ENCODE measurements at regions not wholly inside any gene's neighbourhood (a gene's known extent, or its start where the extent isn't known, plus 50 kb on each side); places are given as distances from the start of the nearest gene placed in this dataset.
"Not testable (repeated sequence)": the region's sequence is repeated elsewhere in the genome, so short reads cannot be mapped to it uniquely, and the experiment has no call there.

DNA sequence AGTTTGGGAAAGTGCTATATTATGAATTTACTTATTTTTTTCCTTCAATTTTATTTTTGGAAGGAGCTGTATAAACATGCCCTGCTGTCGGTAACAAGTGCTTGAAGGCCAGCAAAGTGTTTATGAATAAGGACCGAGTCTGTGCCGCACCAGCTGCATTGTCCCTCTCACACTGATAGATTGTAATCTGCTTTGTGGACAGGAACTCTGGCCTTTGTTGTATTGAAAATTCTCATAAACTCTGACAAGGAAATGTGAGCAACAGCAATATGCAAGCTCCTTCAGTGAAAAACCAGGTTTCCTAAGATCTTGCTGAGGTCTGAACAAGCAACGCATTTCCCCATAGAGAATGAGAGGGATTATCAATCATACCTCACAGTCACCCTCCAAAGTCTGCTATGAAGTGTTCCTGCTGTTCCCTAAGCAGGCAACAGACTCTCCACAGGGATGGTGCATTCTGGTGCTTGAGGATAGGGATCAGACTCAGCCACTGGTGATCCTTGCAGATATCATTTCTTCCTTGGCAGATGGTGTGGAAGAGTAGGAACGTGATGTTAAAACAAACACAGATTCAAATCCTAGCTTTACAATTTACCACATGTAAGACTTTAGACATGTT lies 109.6 kb downstream of the KCNJ2 start:
- no peak for DNase-seq (ENCODE audit: low read depth)

GRCh38 chr17:70286391-70286790 lies 117.1 kb downstream of the KCNJ2 start:
- DNase-seq (ENCODE audit: low read depth): no peak

- no peak for DNase-seq (ENCODE audit: low read depth)
These were observed 119.4 kb downstream of the KCNJ2 start for GRCh38 chr17:70288540-70289290.

- no peak for DNase-seq (ENCODE audit: low read depth)
These were observed 121.4 kb downstream of the KCNJ2 start for GRCh38 chr17:70290770-70291169.

DNA sequence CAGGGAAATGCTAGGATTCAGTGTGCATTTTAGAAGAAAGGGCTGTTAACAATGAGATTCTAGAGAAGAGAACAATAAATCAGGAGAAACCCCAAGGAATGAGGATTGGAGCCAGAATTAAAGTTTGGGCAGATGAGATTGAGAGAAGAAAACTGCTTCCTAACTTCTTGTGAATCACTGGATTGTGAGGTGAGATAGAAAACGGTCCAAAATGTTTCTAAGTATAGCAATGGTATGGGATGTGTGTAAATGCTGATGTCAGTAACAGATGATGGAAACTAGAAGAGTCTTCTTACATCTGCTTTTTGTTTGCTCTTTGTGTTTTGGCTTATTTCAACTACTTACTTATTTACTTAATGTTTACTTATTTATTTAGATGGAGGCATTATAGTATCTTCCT lies 123.0 kb downstream of the KCNJ2 start:
- DNase-seq (ENCODE audit: low read depth): no peak

DNA sequence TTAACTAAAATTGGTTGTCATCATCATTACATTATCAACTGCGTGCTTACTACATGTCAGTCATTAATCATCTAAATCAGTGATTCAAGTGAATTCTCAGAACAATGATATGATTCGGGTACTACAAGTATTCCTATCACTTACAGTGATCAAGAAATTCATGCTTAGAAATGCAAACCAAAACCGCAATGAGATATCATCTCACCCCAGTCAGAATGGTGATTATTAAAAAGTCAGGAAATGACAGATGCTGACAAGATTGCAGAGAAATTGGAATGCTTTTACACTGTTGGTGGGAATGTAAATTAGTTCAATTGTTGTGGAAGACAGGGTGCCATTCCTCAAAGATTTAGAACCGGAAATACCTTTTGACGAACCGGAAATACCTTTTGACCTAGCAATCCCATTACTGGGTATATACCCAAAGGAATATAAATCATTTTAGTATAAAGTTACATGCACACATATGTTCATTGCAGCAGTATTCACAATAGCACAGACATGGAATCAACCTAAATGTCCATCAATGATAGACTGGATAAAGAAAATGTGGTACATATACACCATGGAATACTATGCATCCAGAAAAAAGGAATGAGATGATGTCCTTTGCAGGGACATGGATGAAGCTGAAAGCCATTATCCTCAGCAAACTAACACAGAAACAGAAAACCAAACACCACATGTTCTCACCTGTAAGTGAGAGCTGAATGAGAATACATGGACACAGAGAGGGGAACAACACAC lies 124.4 kb downstream of the KCNJ2 start:
- DNase-seq (ENCODE audit: low read depth): not testable (repeated sequence)

DNA sequence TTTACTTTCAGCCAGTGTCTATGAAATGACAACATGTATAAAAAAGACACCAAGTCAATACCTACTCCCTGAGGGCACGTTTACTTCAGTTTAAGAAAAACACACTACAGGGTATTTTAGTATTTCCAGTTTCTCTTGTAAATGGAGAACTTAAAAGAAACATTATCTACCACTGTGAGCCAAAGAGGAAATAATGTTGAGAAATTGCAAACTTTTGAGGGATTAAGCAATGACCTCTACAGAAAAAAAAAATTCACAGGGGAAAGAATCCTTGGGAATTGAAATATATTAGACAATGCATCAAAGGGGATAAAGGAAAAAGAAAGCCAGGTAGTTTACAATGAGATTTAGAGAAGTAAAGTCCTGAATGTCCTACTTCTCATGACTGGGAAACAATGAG lies 126.0 kb downstream of the KCNJ2 start:
- DNase-seq (ENCODE audit: low read depth): no peak

DNA sequence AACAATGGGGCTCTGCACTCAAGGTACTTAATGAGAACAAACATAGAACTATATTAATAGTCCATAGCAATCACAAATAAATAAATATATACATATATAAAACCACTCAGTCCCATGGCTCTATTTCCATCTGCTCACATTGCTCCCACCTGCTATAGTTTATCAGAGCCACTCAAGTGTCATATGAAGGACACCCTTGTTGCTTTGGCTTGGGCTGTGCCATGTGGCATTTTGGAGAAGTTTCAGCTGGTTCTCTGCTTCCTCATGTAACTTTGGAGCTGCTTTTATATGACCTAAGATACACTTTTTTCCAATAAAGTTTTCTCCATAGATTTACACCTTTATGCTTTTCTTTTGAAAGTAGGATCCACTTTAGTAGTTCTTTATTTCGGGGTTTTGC lies 126.4 kb downstream of the KCNJ2 start:
- no peak for DNase-seq (ENCODE audit: low read depth)

DNA sequence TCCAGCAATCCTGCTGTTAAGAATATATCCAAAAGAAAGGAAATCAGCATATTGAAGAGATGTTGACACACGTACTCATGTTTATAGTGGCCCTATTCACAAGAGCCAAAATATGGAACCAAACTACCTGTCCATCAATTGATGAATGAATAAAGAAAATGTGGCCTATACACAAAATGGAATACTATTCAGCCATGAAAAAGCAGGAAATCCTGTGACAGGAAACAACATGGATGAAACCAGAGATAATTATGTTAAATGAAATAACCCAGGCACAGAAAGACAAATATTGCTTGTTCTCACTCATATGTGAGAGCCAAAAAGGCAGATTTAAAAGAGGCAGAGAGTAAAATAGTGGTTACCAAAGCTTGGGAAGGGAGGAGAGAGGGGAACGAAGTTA lies 127.1 kb downstream of the KCNJ2 start:
- no peak for DNase-seq (ENCODE audit: low read depth)

GRCh38 chr17:70297397-70297796 lies 128.1 kb downstream of the KCNJ2 start:
- DNase-seq (ENCODE audit: low read depth): no peak

- DNase-seq (ENCODE audit: low read depth): no peak
These were observed 129.7 kb downstream of the KCNJ2 start for GRCh38 chr17:70298929-70299531.

DNA sequence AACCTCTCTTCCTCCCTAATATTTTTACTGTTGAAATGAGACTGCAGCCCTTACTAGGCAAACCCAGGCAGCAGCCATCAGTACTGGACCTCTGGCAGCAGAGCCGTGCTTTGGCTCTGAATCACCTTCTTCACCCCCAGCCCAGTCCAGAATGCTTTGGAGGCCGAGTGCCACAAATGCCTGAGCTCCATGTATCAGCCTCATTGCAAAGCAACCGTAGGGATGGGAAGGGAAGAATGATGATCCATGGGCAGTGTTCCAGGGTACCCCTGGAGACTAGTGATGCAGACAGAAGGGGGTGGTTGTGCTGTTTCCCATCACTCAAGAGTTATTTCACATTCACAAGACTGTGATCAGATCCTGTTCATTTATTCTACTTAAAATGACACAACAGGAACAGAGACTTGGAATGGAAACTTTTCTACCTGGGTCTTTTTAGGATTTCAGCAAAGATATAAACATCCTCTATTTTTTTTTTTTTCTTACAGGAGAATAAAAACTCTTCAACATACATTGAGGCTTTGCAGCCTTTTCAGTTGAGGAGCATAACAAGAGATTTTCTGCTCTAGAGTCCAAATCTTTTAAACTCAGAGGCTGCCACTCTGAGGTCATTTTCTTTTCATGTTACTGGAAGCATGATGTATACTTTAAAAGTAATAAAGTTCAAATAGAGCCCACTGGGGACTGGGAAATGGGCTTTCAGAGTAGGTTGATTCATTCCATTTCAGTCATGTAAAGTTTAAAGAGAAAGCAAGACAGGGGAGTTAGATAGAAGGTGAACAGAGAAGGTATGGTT lies 138.3 kb downstream of the KCNJ2 start:
- DNase-seq (ENCODE audit: low read depth): no peak

DNA sequence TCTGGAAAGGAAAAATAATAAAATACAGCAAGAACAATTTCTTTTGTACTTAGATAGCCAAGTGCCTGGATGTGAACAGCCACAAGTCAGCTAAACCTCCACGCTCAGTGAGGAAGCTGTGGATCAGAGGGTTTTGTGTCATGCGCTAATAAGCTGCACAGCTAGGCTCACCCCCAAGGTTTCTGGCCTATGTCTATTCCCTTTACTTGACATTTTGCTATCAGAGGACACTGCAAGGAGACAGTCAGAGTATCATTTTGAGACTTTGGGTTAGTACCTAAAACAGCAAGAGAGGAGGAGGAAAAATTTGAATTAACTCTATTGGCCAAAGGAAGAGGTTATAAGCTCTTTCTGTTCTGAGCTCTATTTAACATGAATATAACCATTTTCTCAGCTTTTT lies 139.3 kb downstream of the KCNJ2 start:
- no peak for DNase-seq (ENCODE audit: low read depth)

DNA sequence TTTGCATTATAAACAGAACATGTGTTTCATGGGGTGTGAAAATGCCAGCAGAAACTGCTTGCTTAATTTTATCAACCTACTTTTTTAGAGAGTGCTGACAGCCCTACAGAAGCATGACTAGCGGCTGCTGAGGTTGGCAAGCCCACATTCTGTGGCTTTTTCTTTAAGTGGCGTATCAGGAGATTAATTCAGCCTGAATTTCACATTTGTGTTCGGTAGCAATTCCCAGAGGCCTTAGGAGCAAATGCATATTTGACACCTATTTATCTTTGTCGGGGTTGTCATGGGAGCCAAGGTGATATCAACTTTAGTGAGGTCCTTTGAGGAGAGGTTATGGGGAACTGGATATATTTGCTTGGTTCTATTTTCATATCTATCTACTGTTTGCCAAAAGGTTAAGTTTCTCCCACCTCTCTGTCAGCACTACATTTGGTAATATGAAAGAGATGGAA lies 140.9 kb downstream of the KCNJ2 start:
- no peak for DNase-seq (ENCODE audit: low read depth)

- no peak for DNase-seq (ENCODE audit: low read depth)
These were observed 143.9 kb downstream of the KCNJ2 start for GRCh38 chr17:70313086-70313852.

DNA sequence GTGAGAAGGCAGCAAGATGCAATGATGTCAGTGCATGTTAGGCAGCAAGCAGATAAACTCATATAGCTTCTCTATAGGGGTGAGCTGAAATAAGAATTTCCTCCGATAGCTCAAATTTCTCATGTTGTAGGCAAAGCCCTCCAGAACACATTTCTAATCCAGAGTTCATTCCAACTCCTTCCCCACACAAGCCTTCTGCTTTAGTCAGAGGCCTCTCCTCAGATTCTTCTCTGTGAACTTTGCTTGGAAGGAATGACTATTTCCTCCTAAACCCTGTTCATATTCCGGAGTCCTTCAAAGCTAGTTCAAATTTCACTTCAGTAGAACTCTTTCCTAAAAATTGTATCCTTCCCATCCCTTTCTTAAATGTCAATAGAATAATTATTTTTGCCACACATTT lies 144.8 kb downstream of the KCNJ2 start:
- DNase-seq (ENCODE audit: low read depth): no peak

DNA sequence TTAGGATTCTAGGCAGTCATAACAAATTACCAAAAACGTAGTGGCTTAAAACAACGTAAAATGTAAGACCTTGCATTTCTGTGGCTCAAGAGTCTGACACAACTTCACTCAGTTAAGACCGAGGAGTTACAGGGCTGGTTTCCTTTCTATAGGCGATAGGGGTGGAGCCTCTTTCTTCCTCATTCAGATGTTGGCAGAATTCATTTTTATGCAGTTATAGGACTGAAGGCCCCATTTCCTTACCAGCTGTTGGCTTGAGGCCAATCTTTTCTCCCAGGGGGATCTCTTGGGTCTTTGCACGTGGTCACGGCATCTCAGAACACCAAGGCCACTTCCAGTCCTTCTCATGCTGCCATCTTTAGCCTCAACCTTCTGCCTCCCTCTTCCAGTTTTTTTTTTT lies 145.2 kb downstream of the KCNJ2 start:
- DNase-seq (ENCODE audit: low read depth): no peak

- no peak for DNase-seq (ENCODE audit: low read depth)
These were observed 148.1 kb downstream of the KCNJ2 start for GRCh38 chr17:70317421-70317820.

GRCh38 chr17:70318051-70318450 lies 148.7 kb downstream of the KCNJ2 start:
- DNase-seq (ENCODE audit: low read depth): no peak

GRCh38 chr17:70319516-70319915 lies 150.2 kb downstream of the KCNJ2 start:
- DNase-seq (ENCODE audit: low read depth): no peak

DNA sequence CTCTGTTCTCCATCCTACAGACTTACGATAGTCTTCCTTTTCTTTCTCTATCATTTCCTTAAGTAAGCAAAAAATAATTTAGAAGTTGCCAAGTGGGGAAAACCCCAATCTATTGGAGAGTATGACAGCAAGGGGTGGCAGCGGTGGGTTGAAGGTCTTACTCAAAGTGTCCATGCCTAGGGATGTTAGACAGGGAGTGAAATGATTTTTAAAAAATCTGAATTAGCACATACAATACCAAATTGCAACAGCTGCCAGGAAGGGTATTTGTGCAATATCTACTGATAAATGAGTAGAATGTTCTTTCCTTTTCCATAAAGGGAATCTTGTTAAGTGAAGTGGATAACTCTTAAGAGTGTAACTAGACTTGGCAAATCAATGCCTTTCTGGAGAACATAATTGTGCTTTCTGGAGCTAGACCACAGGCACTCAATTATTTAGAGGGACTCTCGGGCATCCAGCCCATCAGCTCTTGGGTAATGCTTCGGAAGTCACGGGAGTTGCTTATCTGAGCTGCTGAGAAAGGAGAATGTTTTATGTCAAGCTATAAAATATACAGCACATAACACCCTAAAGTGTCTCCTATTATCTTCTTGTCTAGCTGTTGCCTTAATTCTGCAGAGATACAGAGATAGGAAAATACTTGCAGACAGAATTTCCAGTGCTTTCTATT lies 151.5 kb downstream of the KCNJ2 start:
- DNase-seq (ENCODE audit: low read depth): no peak
